ENCODE measurements at regions not wholly inside any gene's neighbourhood (a gene's known extent, or its start where the extent isn't known, plus 50 kb on each side); places are given as distances from the start of the nearest gene placed in this dataset.

DNA sequence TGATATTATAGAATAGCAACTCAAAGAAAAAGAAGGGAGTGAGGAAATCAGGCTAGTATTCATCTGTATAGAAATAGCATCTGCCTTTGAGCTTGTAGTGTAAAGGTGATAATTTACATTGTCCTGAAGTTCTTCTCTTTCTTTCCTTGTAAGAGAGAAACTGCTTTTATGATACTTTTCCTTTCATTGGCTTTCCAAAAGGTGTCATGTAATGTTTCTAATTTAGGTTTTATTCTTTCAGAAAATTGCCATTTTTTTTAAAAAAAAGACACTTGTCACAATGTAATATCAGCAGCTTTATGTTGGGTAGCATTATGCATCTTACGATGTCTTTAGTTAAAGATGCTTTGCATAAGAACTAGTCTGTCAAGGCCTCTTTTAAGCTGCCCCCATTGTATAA is 1153.8 kb upstream of the PCDH7 start:
- Histone ChIP-seq H3K9me3 (ENCODE audit: control insufficient read depth, insufficient read depth, low read length) (no peaks in the 10 kb centered on the region), H3K36me3 (ENCODE audit: control insufficient read depth, insufficient read depth, low read length) (no peaks in the 10 kb centered on the region), H3K4me3 (ENCODE audit: low read depth, low read length) (no peak overlapping the region)

DNA sequence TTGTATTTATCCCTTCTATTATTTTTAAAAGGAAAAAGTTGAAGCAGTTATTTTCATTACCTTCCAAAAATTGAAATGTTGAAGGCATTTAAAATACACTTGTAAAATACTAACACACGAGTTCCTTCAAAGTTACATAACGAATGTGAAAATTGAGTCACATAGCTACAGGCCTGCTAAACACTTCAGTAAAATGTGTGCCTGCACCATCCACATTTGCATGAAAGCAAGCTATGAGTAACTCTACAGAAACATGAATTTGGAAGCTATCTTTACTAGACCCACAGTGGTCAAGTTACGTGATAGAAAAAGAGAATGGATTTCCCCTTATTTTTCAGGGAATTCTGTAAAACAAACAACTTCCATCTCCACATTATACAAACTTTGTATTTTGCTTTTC is 1148.8 kb upstream of the PCDH7 start:
- peaks cover 5% of the 10 kb centered on the region for H3K4me1 ChIP-seq (ENCODE audit: control insufficient read depth, insufficient read depth, low read length)
- H3K9me3 ChIP-seq (ENCODE audit: control insufficient read depth, insufficient read depth, low read length) = no peaks in the 10 kb centered on the region
- no peaks in the 10 kb centered on the region for H3K27me3 ChIP-seq (ENCODE audit: control insufficient read depth, insufficient read depth, low read length)
- H3K36me3 ChIP-seq (ENCODE audit: control insufficient read depth, insufficient read depth, low read length) = no peaks in the 10 kb centered on the region
- no peak overlapping the region for H3K4me3 ChIP-seq (ENCODE audit: low read depth, low read length)
- H3K9ac ChIP-seq (ENCODE audit: low read depth, low read length) = no peak overlapping the region

More for the DNA sequence above, 1153.8 kb upstream of the PCDH7 start:
- H3K27me3 ChIP-seq (ENCODE audit: control insufficient read depth, insufficient read depth, low read length) = no peaks in the 10 kb centered on the region
- peaks cover 5% of the 10 kb centered on the region for H3K4me1 ChIP-seq (ENCODE audit: control insufficient read depth, insufficient read depth, low read length)
- no peak overlapping the region for H3K9ac ChIP-seq (ENCODE audit: low read depth, low read length)

DNA sequence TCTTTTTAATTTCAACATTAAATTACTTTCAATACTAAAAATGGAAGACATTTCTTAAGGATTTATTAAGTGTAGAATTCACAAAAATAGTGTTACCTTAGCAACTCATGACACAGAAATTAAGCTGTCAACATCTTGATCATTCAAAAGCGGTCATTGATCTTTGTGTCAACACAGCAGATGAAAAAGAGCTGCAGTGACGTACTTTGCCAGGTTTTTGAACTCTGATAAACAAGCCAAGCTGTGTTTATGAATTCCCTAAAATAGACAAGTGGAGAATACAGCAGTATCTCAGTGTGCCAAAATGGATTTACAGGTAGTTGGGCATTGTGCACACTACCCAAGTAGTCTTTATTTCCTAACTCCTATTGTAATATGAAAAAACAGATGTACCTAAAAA is 1141.8 kb upstream of the PCDH7 start:
- no peaks in the 10 kb centered on the region for H3K27me3 ChIP-seq (ENCODE audit: control insufficient read depth, insufficient read depth, low read length)
- no peaks in the 10 kb centered on the region for H3K36me3 ChIP-seq (ENCODE audit: control insufficient read depth, insufficient read depth, low read length)
- H3K9ac ChIP-seq (ENCODE audit: low read depth, low read length) = no peak overlapping the region
- no peaks in the 10 kb centered on the region for H3K9me3 ChIP-seq (ENCODE audit: control insufficient read depth, insufficient read depth, low read length)
- no peak overlapping the region for H3K4me3 ChIP-seq (ENCODE audit: low read depth, low read length)
- no peaks in the 10 kb centered on the region for H3K4me1 ChIP-seq (ENCODE audit: control insufficient read depth, insufficient read depth, low read length)

GRCh38 chr4:29581457-29581856 is 1138.7 kb upstream of the PCDH7 start:
- no peaks in the 10 kb centered on the region for H3K9me3 ChIP-seq (ENCODE audit: control insufficient read depth, insufficient read depth, low read length)
- no peak overlapping the region for H3K4me3 ChIP-seq (ENCODE audit: low read depth, low read length)
- H3K27me3 ChIP-seq (ENCODE audit: control insufficient read depth, insufficient read depth, low read length) = no peaks in the 10 kb centered on the region
- H3K4me1 ChIP-seq (ENCODE audit: control insufficient read depth, insufficient read depth, low read length) = no peaks in the 10 kb centered on the region
- H3K9ac ChIP-seq (ENCODE audit: low read depth, low read length) = no peak overlapping the region
- no peaks in the 10 kb centered on the region for H3K36me3 ChIP-seq (ENCODE audit: control insufficient read depth, insufficient read depth, low read length)

- Histone ChIP-seq H3K4me3 (ENCODE audit: low read depth, low read length) (no peak overlapping the region), H3K36me3 (ENCODE audit: control insufficient read depth, insufficient read depth, low read length) (no peaks in the 10 kb centered on the region), H3K27me3 (ENCODE audit: control insufficient read depth, insufficient read depth, low read length) (no peaks in the 10 kb centered on the region), H3K9ac (ENCODE audit: low read depth, low read length) (no peak overlapping the region), H3K4me1 (ENCODE audit: control insufficient read depth, insufficient read depth, low read length) (no peaks in the 10 kb centered on the region), H3K9me3 (ENCODE audit: control insufficient read depth, insufficient read depth, low read length) (no peaks in the 10 kb centered on the region)
Observed at GRCh38 chr4:29588617-29589016, 1131.6 kb upstream of the PCDH7 start.

- Histone ChIP-seq H3K36me3 (ENCODE audit: control insufficient read depth, insufficient read depth, low read length) (no peaks in the 10 kb centered on the region), H3K4me3 (ENCODE audit: low read depth, low read length) (no peak overlapping the region), H3K4me1 (ENCODE audit: control insufficient read depth, insufficient read depth, low read length) (no peaks in the 10 kb centered on the region), H3K9me3 (ENCODE audit: control insufficient read depth, insufficient read depth, low read length) (no peaks in the 10 kb centered on the region), H3K27me3 (ENCODE audit: control insufficient read depth, insufficient read depth, low read length) (no peaks in the 10 kb centered on the region), H3K9ac (ENCODE audit: low read depth, low read length) (no peak overlapping the region)
Observed at GRCh38 chr4:29596228-29596627, 1123.9 kb upstream of the PCDH7 start.

DNA sequence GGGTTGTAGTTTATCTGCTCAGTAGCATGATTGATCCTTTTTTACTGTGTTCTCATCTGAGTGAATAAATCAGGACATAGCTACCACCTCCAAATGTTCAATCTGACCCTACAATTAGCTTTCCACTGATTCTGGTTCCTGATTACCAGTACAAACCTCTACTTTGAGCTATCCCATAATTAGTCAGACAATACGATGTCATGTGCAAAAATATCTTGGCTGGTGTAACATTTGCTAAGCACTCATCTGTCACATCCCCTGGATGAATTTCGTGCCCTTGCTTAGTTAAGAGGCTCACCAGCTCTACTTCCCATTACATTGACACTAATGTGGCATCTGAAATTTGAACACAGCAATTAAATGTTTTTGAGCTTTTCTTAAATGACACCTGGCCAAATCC is 1101.0 kb upstream of the PCDH7 start:
- H3K36me3 ChIP-seq (ENCODE audit: control insufficient read depth, insufficient read depth, low read length) = no peaks in the 10 kb centered on the region
- no peaks in the 10 kb centered on the region for H3K9me3 ChIP-seq (ENCODE audit: control insufficient read depth, insufficient read depth, low read length)
- H3K4me3 ChIP-seq (ENCODE audit: low read depth, low read length) = no peak overlapping the region
- no peaks in the 10 kb centered on the region for H3K27me3 ChIP-seq (ENCODE audit: control insufficient read depth, insufficient read depth, low read length)
- H3K9ac ChIP-seq (ENCODE audit: low read depth, low read length) = no peak overlapping the region
- no peaks in the 10 kb centered on the region for H3K4me1 ChIP-seq (ENCODE audit: control insufficient read depth, insufficient read depth, low read length)

GRCh38 chr4:29632199-29632598 is 1088.0 kb upstream of the PCDH7 start:
- Histone ChIP-seq H3K4me3 (ENCODE audit: low read depth, low read length) (no peak overlapping the region), H3K4me1 (ENCODE audit: control insufficient read depth, insufficient read depth, low read length) (no peaks in the 10 kb centered on the region), H3K9me3 (ENCODE audit: control insufficient read depth, insufficient read depth, low read length) (no peaks in the 10 kb centered on the region), H3K36me3 (ENCODE audit: control insufficient read depth, insufficient read depth, low read length) (no peaks in the 10 kb centered on the region), H3K27me3 (ENCODE audit: control insufficient read depth, insufficient read depth, low read length) (no peaks in the 10 kb centered on the region), H3K9ac (ENCODE audit: low read depth, low read length) (no peak overlapping the region)

DNA sequence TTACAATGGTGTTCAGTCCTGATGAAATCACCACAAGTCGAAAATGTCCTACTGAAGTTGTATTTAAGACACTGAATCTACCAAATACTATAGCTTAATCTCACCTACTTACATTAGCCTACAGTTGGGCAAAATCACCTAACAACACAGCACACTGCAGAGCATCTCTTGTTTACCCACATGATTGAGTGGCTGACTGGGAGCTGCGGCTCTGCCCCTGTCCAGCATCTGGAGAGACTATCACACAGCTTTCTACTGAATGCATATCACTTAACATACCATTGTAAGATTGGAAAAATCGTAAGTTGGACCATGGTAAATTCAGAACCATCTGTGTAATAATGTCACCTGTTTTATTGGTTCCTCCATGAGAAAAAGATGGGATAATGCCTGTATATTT is 1083.2 kb upstream of the PCDH7 start:
- Histone ChIP-seq H3K36me3 (ENCODE audit: control insufficient read depth, insufficient read depth, low read length) (no peaks in the 10 kb centered on the region), H3K27me3 (ENCODE audit: control insufficient read depth, insufficient read depth, low read length) (no peaks in the 10 kb centered on the region), H3K4me1 (ENCODE audit: control insufficient read depth, insufficient read depth, low read length) (no peaks in the 10 kb centered on the region), H3K9me3 (ENCODE audit: control insufficient read depth, insufficient read depth, low read length) (no peaks in the 10 kb centered on the region), H3K4me3 (ENCODE audit: low read depth, low read length) (no peak overlapping the region), H3K9ac (ENCODE audit: low read depth, low read length) (no peak overlapping the region)

- no peak overlapping the region for H3K9ac ChIP-seq (ENCODE audit: low read depth, low read length)
- H3K36me3 ChIP-seq (ENCODE audit: control insufficient read depth, insufficient read depth, low read length) = no peaks in the 10 kb centered on the region
- H3K9me3 ChIP-seq (ENCODE audit: control insufficient read depth, insufficient read depth, low read length) = no peaks in the 10 kb centered on the region
- no peaks in the 10 kb centered on the region for H3K27me3 ChIP-seq (ENCODE audit: control insufficient read depth, insufficient read depth, low read length)
- no peaks in the 10 kb centered on the region for H3K4me1 ChIP-seq (ENCODE audit: control insufficient read depth, insufficient read depth, low read length)
- H3K4me3 ChIP-seq (ENCODE audit: low read depth, low read length) = no peak overlapping the region
Observed at GRCh38 chr4:29653221-29653620, 1066.9 kb upstream of the PCDH7 start.

DNA sequence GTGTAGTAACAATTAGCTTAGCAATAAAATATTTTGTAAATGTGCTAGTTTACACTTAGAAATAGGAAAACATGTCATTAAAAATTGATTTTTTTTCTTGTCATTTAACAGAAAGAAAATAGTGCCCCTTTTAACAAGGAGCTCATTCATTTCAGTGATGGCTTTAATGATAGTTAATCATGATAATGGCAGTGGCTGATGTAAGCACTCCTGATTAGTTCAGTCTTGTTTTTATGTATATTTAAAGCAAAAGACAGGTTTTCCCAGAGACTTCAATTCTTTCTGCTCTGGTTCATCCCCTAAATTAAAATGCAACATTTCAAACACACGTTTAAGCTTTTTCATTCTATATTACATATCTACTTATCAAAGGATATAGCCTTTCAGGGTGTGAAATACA is 1039.5 kb upstream of the PCDH7 start:
- Histone ChIP-seq H3K9me3 (ENCODE audit: control insufficient read depth, insufficient read depth, low read length) (no peaks in the 10 kb centered on the region), H3K4me3 (ENCODE audit: low read depth, low read length) (no peak overlapping the region), H3K4me1 (ENCODE audit: control insufficient read depth, insufficient read depth, low read length) (no peaks in the 10 kb centered on the region), H3K27me3 (ENCODE audit: control insufficient read depth, insufficient read depth, low read length) (no peaks in the 10 kb centered on the region), H3K36me3 (ENCODE audit: control insufficient read depth, insufficient read depth, low read length) (no peaks in the 10 kb centered on the region), H3K9ac (ENCODE audit: low read depth, low read length) (no peak overlapping the region)

DNA sequence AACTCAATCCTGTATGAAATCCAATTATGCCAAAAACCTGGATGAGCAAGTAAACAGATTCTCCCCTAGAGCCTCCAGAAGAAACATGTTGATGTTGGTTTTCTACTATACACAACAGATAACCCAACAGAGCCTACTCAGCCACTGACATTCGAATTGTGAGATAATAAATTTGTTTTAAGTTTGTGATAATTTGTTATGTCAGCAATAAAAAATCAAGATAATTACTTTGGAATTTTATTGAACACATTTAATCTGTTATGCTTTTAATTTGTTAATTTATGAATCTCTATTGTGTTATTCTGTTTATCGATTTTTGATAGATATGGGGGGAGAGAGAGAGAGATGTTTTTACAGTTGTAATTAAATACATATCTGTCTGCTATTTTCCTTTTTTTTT is 1016.1 kb upstream of the PCDH7 start:
- Histone ChIP-seq H3K27me3 (ENCODE audit: control insufficient read depth, insufficient read depth, low read length) (no peaks in the 10 kb centered on the region), H3K36me3 (ENCODE audit: control insufficient read depth, insufficient read depth, low read length) (no peaks in the 10 kb centered on the region), H3K4me3 (ENCODE audit: low read depth, low read length) (no peak overlapping the region), H3K4me1 (ENCODE audit: control insufficient read depth, insufficient read depth, low read length) (no peaks in the 10 kb centered on the region), H3K9me3 (ENCODE audit: control insufficient read depth, insufficient read depth, low read length) (no peaks in the 10 kb centered on the region), H3K9ac (ENCODE audit: low read depth, low read length) (no peak overlapping the region)

DNA sequence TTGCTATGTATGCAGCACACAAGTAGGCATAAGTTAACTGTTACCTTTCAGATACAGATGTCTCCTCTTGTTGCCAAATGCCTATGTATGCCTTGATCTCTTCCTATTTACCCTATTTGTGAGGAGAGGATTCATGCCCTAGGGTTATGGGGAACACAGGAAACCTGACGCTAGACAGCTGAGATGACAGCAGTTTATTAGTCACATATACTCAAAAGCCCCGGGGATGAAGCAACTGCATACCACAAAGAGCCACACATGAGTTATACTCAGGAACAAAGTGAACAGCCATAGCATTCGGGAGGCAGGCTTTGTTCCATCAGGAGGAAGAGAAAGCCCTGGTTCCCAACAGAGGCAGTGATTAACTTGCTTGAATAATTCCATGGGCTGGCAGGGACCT is 1011.7 kb upstream of the PCDH7 start:
- no peak overlapping the region for H3K4me3 ChIP-seq (ENCODE audit: low read depth, low read length)
- H3K36me3 ChIP-seq (ENCODE audit: control insufficient read depth, insufficient read depth, low read length) = no peaks in the 10 kb centered on the region
- H3K27me3 ChIP-seq (ENCODE audit: control insufficient read depth, insufficient read depth, low read length) = no peaks in the 10 kb centered on the region
- H3K9ac ChIP-seq (ENCODE audit: low read depth, low read length) = no peak overlapping the region
- H3K4me1 ChIP-seq (ENCODE audit: control insufficient read depth, insufficient read depth, low read length) = no peaks in the 10 kb centered on the region
- H3K9me3 ChIP-seq (ENCODE audit: control insufficient read depth, insufficient read depth, low read length) = no peaks in the 10 kb centered on the region
